Right renal cortex interstitium (tissue), 3 donors: ENCODE measurements at regions not wholly inside any gene's neighbourhood (a gene's known extent, or its start where the extent isn't known, plus 50 kb on each side); places are given as distances from the start of the nearest gene placed in this dataset.

ENCODE experiments used
- DNase-seq, 3 donors: peaks; one replicate each; pipeline ENCODE4 v3.0.0-alpha.2; 2013; ENCODE audit warnings: low read depth in 3 of 3, low spot score in 2 of 3

DNA sequence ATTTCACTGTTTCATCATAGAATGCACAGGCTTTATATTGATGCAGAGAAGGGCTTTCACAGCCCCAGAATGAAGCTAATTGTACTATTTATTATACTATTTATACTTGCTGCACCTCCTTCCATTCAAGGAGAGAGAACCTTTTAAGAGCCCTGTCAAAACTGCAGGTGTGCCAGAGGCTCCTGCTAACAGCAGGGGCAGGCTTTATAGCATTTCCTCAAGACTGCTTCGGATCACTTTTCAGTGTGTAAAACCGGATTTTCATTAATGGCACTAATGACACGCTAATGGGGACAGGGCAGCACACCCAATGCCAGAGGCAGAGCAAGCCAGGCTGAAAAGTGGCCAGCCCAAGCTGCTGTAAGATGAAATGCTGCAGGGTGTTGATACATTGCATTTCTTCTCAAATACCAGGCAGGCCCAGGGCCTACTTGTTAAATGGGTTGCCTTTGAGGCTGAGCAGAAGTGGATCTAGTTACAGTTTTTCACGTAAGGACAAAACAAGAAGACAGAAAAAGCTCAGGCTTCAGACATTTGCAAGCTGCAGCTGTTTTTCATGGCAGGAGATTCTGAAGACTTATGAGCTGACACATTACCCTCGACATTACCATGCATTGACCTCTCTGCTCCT is 487.7 kb upstream of the BTBD3 start:
- peak in 1 of 3 donors; percentile 21 for DNase-seq

DNA sequence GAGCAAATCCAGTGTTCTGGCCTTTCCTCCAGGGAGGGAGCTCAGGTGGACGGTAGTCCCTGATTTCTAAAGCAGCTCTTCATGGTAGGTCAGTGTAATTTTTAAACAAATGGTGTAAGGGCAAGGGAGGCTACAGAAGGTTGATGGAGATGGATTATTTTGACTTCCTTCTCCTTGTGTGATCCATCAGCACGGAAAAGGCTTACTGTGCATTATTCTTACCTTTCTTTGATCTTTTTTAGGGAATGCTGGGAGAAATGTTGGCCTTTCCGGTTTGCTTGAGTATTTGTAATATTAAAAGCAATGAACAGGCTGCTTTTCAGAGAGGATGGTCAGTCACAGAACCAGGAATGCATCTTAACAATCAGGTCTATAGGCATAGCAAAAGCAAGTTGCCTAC is 487.0 kb upstream of the BTBD3 start:
- no peak for DNase-seq

DNA sequence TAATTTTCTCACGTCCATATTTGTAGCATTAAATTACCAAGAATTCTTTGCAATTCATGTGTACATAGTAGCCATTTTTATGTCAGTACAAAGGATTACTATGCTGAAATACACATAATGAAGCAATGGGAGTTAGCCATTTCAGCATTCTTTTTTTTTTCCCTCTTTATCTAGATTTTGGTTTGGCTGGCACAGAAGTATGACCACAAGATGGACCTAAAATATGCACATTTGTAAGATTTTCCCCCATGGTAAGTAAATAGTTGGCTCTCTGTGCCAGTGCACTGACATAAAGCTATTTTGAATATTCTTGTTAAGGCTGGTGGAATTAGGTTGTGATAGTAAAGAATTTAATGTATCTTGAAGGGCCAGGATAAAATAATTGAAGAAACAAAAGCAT is 486.1 kb upstream of the BTBD3 start:
- no peak for DNase-seq

DNA sequence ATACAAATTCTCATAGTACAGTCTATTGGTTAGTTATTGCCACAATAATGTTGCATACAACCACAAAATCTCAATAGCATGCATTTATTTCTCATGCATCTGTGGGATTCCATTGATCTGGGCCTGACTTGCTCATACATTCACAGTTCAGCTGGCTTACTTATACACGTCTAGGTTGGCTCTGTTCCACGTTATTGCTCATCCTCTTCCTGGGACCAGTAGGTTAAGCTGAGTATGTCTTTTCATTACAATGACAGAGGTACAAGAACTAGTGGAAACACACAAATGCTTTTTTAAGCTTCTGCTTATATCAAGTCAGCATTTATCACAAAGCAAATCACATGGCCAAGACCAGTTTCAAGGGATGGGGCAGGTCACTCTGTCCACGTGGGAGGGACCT is 485.3 kb upstream of the BTBD3 start:
- no peak for DNase-seq

DNA sequence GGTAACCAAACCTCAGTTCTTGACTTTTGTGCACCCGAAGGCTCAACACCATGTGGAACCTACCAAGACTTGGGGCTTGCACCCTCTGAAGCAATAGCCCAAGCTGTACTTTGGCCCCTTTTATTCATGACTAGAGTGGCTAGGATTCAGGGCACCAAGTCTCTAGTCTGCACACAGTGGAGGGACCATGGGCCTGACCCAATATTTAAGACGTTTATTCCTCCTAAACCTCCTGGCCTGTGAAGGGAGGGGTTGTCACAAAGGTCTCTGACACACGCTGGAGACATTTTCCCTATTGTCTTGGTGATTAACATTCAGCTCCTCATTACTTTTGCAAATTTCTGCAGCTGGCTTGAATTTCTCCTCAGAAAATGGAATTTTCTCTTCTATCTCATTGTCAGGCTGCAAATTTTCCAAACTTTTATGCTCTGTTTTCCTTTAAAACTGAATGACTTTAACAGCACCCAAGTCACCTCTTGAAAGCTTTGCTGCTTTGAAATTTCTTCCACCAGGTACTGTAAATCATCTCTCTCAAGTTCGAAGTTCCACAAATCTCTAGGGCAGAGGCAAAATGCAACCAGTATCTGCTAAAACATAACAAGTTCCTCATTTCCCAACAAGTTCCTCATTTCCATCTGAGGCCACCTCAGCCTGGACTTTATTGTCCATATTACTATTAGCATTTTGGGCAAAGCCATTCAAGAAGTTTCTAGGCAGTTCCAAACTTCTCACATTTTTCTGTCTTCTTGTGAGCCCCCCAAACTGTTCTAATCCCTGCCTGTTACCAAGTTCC is 481.4 kb upstream of the BTBD3 start:
- DNase-seq, result no peak

DNA sequence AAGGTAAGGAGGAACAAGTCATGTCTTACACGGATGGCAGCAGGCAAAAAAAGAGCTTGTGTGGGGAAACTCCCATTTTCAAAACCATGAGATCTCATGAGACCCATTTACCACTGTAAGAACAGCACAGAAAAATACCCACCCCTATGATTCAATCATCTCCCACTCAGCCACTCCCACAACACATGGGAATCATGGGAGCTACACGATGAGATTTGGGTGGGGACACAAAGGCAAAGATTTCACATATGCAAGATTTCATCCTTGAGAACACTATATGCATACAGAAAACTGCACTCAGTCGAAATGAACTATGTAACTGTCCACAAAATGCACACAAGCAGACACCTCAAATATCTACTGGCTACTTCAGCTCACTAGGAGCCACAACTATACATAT is 480.6 kb upstream of the BTBD3 start:
- no peak for DNase-seq

DNA sequence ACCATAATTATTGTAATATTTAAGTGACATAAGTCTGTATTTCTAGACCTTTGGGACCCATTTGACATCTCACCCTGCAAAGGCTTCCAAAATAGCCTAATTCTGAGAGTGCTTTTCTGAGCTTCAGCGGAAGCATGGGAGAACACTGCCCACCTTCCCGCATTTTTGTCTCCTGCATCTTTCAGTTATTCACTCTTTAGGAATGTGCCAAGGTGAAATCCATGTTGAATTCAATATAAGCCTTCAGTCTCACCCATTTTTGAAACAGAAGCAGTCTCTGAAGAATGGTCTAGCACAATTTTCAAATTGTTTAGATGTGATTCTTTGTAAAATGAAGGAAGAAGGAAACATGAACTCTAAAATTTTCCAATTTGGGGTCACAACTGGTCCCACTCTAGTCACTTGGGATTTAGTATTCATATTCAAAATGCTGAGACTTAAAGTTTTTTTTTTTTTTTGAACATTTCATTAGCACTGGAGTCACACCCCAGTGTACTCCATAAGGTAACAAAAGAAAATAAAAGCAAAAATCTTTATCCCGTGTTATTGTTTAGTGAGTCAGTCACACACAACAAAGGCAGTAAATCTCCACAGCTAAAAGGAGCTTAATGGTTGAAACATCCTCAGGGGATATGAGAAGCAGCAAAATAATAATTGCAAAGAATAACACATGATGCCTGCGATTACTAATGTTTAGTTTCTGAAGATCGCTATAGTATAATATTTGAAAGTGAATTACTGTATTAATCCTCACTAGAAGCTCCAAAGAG is 479.9 kb upstream of the BTBD3 start:
- DNase-seq, result no peak

DNA sequence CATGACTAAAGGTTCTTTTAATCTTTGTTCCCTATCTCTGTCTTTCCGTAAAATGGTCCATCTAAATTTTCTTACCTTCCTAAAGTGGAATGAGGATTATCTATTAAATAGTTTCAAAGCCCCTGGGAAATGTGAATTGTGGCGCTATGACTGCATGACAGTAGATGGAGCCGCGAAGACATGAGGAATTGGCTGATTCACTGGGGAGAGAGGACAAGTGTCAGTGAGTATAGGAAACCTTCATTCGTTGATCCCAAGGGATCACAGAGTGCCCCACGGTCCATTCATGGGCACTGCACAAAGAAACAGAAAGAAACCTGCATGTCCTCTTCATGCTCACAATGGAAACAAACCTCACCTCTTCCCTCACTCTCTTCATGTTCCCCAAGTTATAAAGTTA is 479.3 kb upstream of the BTBD3 start:
- DNase-seq, result no peak

DNA sequence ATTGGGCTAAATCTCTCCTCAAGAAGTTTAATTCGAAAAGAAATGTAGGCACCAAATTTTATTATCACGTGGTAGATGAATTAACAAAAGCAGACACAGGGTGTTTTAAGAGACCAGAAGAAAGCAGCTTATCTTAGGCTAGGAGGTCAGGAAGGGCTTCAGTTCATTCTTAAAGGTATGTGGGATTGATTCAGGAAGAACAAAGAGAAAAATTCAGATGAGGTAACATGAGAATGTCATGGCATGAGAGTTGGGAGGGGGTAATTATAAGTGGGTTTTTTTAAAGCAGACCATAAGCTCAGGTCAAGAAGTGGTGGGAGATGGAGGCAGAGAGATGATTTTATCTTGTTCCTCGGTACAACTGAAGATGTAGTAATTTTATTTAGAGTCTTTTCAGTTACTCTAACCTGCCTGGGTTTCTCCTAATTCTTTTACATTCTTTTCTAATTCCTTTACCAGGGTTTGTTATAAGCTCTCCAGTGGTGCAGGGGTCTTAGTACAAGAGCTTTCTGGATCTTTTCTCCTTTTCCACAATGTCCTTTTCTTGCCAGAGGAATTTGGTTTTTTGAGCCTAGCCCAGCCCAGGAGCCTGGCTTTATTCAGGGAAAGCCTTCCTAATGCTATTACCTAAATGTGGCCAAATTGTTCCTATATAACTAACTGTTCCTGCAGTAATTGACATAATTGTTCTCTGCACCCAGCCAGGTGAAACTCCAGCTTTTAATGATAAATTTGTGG is 474.1 kb upstream of the BTBD3 start:
- no peak for DNase-seq

DNA sequence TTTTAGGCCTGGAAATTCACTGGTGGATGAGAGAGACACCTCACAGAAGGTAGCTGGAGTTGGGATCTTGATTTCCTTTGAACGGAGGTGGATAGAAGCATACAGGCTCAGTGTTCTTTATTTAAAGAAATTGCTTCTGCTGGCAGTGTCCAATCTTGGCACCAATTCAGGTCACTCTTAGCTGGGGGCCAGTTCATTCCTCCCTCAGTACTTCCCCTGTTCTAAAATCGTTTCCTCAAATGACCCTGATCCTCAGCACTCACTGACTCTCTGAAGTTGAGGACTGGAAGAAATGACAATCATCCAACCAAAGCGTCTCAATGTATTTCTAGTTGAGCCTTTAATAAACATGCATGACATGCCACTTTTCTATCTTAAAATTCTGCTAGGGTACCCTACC is 472.5 kb upstream of the BTBD3 start:
- no peak for DNase-seq

DNA sequence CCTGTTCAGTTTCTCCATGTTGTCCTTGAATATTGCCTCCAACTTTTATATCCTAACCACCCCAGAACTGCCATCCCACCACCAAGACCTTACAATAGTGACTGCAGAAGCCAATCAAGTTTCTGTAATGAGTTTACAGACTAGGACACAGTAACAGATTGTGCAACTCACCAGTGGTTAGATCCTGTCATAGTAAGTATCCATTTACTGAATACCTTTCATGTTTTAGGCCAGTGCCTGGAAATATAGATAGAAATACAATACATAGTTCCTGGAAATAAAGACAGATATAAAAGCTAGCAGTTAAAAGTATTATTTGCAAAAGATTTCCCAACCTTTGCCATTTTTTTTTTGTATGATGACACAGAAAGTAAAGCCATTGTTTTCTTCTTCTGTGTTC is 471.8 kb upstream of the BTBD3 start:
- DNase-seq, result no peak

DNA sequence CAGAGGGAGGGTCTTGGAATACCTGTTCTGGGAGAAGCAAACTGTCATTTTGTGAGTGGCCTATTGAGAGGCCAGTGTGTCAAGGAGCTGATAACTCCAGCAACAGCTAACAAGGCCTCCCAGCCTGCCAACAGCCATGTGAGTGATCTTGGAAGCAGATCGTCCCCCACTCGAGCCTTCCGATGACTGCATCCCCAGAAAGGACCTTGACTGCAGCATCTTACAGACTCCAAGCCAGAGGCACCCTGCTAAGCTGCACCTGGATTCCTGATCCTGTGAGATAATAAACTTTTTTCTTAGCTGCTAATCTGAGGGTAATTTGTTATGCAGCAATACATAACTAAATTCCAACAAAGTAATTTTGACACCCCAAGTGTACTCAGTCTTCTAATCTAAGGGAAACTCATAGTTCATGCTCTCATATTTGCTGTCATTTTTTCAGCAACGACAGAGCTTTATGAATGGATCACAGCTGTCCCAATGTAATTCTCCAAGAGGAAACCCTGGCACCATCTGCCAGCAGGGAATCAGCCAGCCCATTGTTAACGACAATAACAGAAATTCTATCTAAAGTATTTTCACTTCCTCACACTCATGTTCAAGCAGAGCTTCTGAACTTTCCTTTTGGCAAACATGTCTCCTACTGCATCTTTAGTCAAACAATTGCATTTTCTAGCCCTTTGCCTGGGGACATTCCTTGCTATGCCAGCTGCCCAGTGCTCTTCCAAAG is 470.2 kb upstream of the BTBD3 start:
- DNase-seq, result no peak

DNA sequence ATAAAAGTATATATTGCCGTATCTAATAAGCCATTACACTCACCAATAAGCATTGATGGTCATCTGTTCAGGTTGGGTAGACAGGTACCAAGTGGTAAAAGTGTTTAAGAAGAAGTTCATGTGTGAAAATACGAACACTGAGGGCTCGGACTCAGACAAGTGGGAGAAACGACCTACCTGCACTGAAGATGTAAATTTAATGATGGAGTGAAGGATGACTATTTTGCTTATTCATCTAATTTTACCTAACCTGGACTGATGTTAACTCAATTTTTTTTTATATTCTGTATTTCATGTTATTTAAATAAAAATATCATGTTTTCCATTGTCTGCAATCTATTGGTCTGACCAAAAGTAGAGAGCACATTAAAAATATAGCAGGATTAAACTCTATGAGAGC is 469.1 kb upstream of the BTBD3 start:
- no peak for DNase-seq

DNA sequence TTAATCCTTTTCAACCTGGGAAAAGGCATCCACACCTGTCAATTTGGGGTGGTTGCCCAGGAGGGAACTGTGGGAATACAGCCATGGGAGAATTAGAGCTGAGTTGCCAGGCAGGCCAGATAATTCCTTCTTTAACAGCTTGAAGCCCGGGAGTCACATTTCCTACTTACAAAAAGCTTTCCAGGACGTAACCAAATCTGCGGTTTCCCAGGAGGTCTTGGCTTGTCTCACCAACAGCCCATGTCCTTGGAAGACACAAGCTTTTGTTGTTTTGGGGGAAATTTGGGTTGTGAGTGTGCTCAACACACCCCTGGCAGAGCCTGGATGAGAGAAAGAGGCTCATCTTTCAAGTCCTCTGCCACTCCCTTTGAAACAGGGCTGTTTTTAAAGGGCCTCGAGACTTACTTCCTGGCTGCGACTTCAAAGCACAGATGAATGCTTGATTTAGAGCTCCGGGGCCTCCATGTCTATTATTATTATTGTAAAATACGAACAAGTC is 465.9 kb upstream of the BTBD3 start:
- no peak for DNase-seq

DNA sequence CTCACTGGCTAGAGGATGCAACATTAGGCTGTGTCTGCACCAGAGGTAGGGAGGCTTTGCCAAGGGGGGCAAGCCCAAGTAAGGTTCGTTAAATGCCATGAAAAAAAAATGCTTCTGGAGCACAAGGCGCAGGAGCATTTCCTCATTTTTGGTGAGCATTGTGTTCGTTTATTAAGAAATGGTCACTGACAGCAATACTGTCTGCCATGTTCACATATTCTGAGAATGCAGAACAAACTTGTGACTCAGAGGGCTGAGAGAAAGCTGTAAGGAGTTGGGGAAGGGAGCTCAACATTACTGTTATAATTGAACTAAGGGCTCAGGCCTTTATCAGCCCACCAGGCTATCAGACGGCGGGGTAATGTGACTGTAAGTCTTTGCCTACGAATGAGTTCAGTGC is 465.4 kb upstream of the BTBD3 start:
- DNase-seq, result no peak

DNA sequence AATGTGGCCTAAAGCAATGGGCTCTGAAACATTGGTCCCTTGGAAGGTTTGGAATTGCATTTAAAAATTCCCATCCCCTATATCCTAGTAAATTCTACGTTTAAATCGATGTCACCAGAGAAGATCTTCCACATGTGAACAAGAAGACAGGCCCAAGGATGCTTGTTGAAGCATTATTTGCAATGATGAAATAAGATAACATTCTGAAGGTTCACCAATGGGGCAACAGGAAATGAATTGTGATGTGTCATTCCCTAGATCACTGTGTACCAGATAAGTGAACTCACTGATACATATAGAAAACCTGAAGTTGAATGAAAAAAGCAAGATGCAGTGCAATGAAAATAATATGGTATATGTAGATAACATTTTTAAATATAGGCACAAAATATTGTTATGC is 464.3 kb upstream of the BTBD3 start:
- DNase-seq, result no peak

DNA sequence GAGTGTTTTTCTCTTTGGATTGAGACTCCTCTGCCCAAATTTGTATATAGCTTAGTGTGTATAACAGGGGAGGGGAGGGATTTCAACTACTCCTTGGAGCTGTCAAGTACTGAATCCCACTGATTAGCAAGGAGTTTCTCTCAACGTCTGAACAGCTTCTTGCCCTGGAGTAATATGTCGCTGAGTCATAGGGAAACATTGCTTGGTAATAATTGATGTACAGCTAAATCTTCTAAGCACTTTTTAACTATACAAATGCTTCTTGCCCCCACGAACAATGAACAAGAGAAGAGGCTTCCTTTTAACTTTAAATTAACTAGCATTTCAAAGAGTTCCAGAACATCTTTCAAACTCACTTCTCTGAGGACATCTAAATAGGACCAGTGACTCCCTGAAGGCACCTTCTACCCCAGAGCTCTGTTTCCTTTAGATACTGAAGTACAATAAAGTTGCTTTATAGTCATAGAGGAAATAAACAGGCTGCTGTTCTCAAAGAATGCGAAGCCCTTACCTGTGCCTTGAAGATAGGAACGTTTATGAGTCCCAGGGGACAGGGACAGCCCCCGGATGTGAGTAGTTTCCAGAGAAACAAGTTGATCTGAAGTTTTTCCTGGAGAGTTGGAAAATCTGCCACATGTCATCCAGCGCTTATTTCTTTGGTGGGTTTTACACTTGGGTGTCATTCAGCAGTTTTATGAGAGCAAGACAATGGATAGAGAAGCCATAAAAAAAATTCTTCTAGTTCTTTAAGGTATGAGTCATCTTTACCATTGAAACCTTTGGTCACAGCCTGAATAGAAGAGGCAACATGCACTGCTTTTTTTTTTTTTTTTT is 462.5 kb upstream of the BTBD3 start:
- no peak for DNase-seq

DNA sequence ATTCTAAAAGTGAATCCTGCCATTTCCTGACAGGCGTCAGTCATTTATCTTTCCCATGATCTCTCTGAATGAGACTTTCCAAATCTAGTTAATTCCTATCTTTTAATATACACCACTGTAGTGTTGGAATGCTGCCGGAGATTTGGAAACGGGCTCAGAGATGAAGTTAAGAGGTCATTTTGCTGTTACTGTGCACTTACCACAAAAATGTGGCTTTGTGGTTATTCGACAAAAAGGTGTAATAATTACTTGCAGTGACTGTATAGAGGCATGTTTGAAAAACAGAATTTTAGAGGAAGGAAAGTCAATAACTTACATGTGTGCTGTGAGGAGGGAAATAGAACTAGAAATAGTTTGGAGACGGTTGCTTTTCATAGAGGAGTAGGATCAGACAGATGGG is 460.2 kb upstream of the BTBD3 start:
- no peak for DNase-seq

DNA sequence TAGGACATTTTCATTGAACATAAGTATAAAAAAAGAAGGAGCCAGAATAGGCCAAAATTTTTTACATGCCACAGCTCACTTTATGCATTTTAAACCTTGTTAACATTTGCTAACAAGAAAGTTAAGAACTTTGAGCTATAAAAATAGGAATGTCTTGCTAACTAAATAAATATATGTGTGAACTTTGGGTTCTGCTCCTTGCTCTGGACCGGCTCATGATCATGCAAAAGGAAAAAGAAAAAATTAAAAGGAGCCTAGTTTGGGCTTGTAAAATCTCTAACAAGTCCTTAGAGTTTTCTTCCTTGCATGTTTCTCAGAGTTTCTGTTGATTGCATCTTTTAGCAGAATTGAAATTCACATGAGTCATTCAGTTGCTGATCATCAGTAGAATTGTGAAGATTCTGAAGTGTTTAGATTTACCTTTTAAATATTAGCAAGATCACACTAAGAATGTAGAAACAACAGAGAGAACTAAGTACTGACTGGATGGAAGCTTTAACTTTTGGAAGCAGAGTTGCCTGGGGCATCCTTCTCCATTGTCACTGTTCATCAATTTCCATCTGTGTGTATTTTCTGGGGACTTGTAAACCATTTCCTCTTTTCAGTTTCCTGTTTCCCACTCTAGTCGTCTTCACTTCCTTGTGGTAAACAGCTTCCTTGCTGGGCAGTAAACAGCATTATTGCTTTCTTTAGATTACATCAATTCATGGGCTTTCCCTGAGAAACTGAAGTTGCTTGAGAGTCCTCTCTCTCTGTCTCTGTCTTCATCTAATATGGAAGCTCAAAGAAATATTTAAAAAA is 458.4 kb upstream of the BTBD3 start:
- no peak for DNase-seq
